Vagina (tissue), 2 donors: ENCODE measurements at regions not wholly inside any gene's neighbourhood (a gene's known extent, or its start where the extent isn't known, plus 50 kb on each side); places are given as distances from the start of the nearest gene placed in this dataset.

Source experiments
- DNase-seq, 2 donors: peaks; one replicate each; pipeline ENCODE4 v3.0.0-alpha.2; 2017; ENCODE audit errors: extremely low spot score in 2 of 2
- H3K27ac ChIP-seq: fragments of 200-600 bp; sonication (generic); one replicate; pipeline ENCODE4 v1.5.1; 2019
- H3K27me3 ChIP-seq: fragments of 200-600 bp; sonication (generic); one replicate; pipeline ENCODE4 v1.5.1; 2019
- H3K36me3 ChIP-seq, 2 donors: fragments of 200-600 bp; sonication (generic); one replicate each; pipeline ENCODE4 v1.5.1; 2017 to 2019
- H3K4me1 ChIP-seq: fragments of 200-600 bp; sonication (generic); one replicate; pipeline ENCODE4 v1.5.1; 2019
- H3K4me3 ChIP-seq, 2 donors: fragments of 200-600 bp; sonication (generic); 1 replicate in 1 of 2; 2 replicates in 1 of 2; pipeline ENCODE4 v1.5.1; 2016 to 2019
- H3K9me3 ChIP-seq: fragments of 200-600 bp; sonication (generic); one replicate; pipeline ENCODE4 v1.5.1; 2019
- POLR2A ChIP-seq, 2 donors: fragments of 450-650 bp; IDR thresholded peaks; one replicate each; pipeline ENCODE4 v1.6.1; 2017; ENCODE audit warnings: antibody characterized with exemption in 2 of 2, mild to moderate bottlenecking in 2 of 2, moderate library complexity in 2 of 2
- POLR2AphosphoS5 ChIP-seq, 2 donors: sonication (generic); formaldehyde crosslinking; IDR thresholded peaks; one replicate each; pipeline ENCODE4 v1.9.0; 2017; ENCODE audit warnings: antibody characterized with exemption in 2 of 2, mild to moderate bottlenecking in 2 of 2, low read depth in 1 of 2; ENCODE audit not compliant: insufficient read depth in 1 of 2
- intact Hi-C: fragments of 100-400 bp; cut with DNase I; formaldehyde crosslinking; loops from one replicate; pipeline ENCODE4 v1.15.1; 2023
- TF ChIP-seq, protein P1 (sequence below), 3 experiments: fragments of 450-650 bp in 2 of 3; fragments of 200-600 bp in 1 of 3; sonication (generic) in 1 of 3; IDR thresholded peaks; one replicate each; pipeline ENCODE4 v1.5.1; 2017 to 2019; ENCODE audit warnings: antibody characterized with exemption in 3 of 3, mild to moderate bottlenecking in 2 of 3, moderate library complexity in 2 of 3

- no peaks in the 10 kb centered on the region for H3K27me3 ChIP-seq
- no peak overlapping the region for H3K4me3 ChIP-seq
- H3K36me3 ChIP-seq: no peaks in the 10 kb centered on the region
- H3K9me3 ChIP-seq: no peaks in the 10 kb centered on the region
- H3K4me1 ChIP-seq: peaks cover 5% of the 10 kb centered on the region
- intact Hi-C loops: no loop called here
- H3K27ac ChIP-seq: no peak overlapping the region
- TF ChIP-seq POLR2A (IDR thresholded peaks at IDR 0.05) (no peak), POLR2AphosphoS5 (IDR thresholded peaks at IDR 0.05; ENCODE audit: insufficient read depth in 1 of 2, low read depth in 1 of 2) (no peak)
- DNase-seq: no peak
Observed at GRCh38 chr11:8317159-8317558, 53.5 kb upstream of the LMO1 start.

DNA sequence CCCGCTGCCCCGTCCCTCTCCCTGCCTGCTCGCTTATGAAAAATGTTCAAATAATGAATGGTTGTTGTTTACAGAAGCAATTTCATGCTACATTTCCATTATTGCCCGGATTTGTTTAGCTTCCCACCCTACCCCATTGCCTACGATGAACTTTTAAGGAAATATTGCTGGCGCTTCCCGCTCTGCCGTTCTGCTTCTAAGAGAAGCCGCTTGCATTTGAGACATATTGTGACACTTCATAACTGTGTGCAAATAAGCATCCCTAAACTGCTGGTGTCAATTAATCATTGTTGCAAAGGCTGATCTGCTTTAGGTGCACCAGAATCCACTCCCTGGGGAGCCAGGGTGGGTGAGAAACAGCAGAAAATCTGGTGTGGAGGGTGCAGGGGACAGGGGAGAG, 52.3 kb upstream of the LMO1 start:
- H3K4me3 ChIP-seq: no peak overlapping the region
- no peak overlapping the region for H3K27ac ChIP-seq
- no peaks in the 10 kb centered on the region for H3K9me3 ChIP-seq
- intact Hi-C loops: no loop called here
- H3K4me1 ChIP-seq: peaks cover 5% of the 10 kb centered on the region
- TF ChIP-seq, protein P1, sequence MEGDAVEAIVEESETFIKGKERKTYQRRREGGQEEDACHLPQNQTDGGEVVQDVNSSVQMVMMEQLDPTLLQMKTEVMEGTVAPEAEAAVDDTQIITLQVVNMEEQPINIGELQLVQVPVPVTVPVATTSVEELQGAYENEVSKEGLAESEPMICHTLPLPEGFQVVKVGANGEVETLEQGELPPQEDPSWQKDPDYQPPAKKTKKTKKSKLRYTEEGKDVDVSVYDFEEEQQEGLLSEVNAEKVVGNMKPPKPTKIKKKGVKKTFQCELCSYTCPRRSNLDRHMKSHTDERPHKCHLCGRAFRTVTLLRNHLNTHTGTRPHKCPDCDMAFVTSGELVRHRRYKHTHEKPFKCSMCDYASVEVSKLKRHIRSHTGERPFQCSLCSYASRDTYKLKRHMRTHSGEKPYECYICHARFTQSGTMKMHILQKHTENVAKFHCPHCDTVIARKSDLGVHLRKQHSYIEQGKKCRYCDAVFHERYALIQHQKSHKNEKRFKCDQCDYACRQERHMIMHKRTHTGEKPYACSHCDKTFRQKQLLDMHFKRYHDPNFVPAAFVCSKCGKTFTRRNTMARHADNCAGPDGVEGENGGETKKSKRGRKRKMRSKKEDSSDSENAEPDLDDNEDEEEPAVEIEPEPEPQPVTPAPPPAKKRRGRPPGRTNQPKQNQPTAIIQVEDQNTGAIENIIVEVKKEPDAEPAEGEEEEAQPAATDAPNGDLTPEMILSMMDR (IDR thresholded peaks at IDR 0.05): no peak
- no peak for TF ChIP-seq POLR2AphosphoS5 (IDR thresholded peaks at IDR 0.05; ENCODE audit: insufficient read depth in 1 of 2, low read depth in 1 of 2)
- TF ChIP-seq POLR2A (IDR thresholded peaks at IDR 0.05): no peak
- no peaks in the 10 kb centered on the region for H3K36me3 ChIP-seq
- DNase-seq: no peak
- no peaks in the 10 kb centered on the region for H3K27me3 ChIP-seq

DNA sequence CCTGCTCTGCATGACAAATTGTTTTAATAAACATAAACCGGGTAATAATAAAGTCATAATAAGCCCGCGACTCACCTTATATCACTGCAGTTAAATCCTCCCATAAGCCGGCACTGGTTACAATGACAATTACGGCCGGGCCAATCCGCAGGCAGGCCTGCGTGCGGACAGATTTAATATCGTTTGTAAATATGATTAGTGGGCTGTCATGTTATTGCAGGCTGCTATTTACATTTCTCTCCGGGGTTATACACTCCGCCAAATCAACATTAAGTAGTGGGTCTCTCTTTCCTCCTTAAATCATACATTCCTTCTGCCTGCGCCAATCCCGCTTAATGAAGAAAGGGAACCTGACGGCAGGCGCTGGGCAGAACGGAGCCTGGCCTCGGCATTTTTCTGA, 51.8 kb upstream of the LMO1 start:
- Histone ChIP-seq H3K4me1 (peaks cover 5% of the 10 kb centered on the region), H3K9me3 (no peaks in the 10 kb centered on the region), H3K4me3 (no peak overlapping the region), H3K27me3 (no peaks in the 10 kb centered on the region), H3K36me3 (no peaks in the 10 kb centered on the region), H3K27ac (no peak overlapping the region)
- intact Hi-C loops: no loop called here
- TF ChIP-seq, protein P1 (IDR thresholded peaks at IDR 0.05): no peak
- no peak for TF ChIP-seq POLR2AphosphoS5 (IDR thresholded peaks at IDR 0.05; ENCODE audit: insufficient read depth in 1 of 2, low read depth in 1 of 2)
- TF ChIP-seq POLR2A (IDR thresholded peaks at IDR 0.05): no peak
- no peak for DNase-seq

GRCh38 chr11:8314916-8315315, 51.2 kb upstream of the LMO1 start:
- intact Hi-C loops: no loop called here
- Histone ChIP-seq H3K27ac (no peak overlapping the region), H3K36me3 (no peaks in the 10 kb centered on the region), H3K4me1 (peaks cover 5% of the 10 kb centered on the region), H3K27me3 (no peaks in the 10 kb centered on the region), H3K9me3 (no peaks in the 10 kb centered on the region), H3K4me3 (no peak overlapping the region)
- DNase-seq: no peak
- TF ChIP-seq, protein P1 (IDR thresholded peaks at IDR 0.05): no peak
- TF ChIP-seq POLR2A (IDR thresholded peaks at IDR 0.05) (no peak), POLR2AphosphoS5 (IDR thresholded peaks at IDR 0.05; ENCODE audit: insufficient read depth in 1 of 2, low read depth in 1 of 2) (no peak)

- Histone ChIP-seq H3K27ac (no peak overlapping the region), H3K4me3 (no peak overlapping the region), H3K27me3 (no peaks in the 10 kb centered on the region), H3K36me3 (no peaks in the 10 kb centered on the region), H3K4me1 (peaks cover 5% of the 10 kb centered on the region), H3K9me3 (no peaks in the 10 kb centered on the region)
- no peak for TF ChIP-seq POLR2AphosphoS5 (IDR thresholded peaks at IDR 0.05; ENCODE audit: insufficient read depth in 1 of 2, low read depth in 1 of 2)
- no peak for TF ChIP-seq POLR2A (IDR thresholded peaks at IDR 0.05)
- TF ChIP-seq, protein P1 (IDR thresholded peaks at IDR 0.05): no peak
- no peak for DNase-seq
- intact Hi-C loops: no loop called here
Observed at GRCh38 chr11:8313504-8314090, 49.9 kb upstream of the LMO1 start.
